Common myeloid progenitor, CD34-positive (primary cell): ENCODE measurements at regions not wholly inside any gene's neighbourhood (a gene's known extent, or its start where the extent isn't known, plus 50 kb on each side); places are given as distances from the start of the nearest gene placed in this dataset.

Experiments used
- CTCF ChIA-PET: fragments of 350-600 bp; sonication (Branson Sonifier 250); formaldehyde crosslinking; loops from one replicate; lab custom pipeline; 2021; ENCODE audit warnings: antibody characterized with exemption; lab: Charles Lee
- POLR2A ChIA-PET: fragments of 350-600 bp; sonication (Branson Sonifier 250); formaldehyde crosslinking; loops from one replicate; lab custom pipeline; 2021; ENCODE audit warnings: antibody characterized with exemption; lab: Charles Lee
- DNase-seq, 3 donors: peaks; one replicate each; pipeline versions ENCODE4 v3.0.0 to v3.0.0-alpha.2; 2013
- H3K27ac ChIP-seq, 2 experiments: 1 replicate in 1 of 2; 2 replicates in 1 of 2; pipeline ENCODE4 v1.7.0; 2013; ENCODE audit warnings: inconsistent platforms in 2 of 2, low read length in 2 of 2, mild to moderate bottlenecking in 2 of 2, low read depth in 1 of 2, moderate library complexity in 1 of 2; ENCODE audit not compliant: severe bottlenecking in 2 of 2, insufficient read depth in 1 of 2, poor library complexity in 1 of 2
- H3K27me3 ChIP-seq, 5 experiments: replicated peaks in 2 of 5; 1 replicate in 3 of 5; 2 replicates in 2 of 5; pipeline versions ENCODE4 v1.6.1 to v1.7.0; 2013; ENCODE audit warnings: low read length in 4 of 5, mild to moderate bottlenecking in 2 of 5, moderate library complexity in 2 of 5, inconsistent platforms in 1 of 5; ENCODE audit not compliant: insufficient read depth in 5 of 5, control insufficient read depth in 4 of 5
- H3K36me3 ChIP-seq, 4 experiments: 1 replicate in 2 of 4; 2 replicates in 2 of 4; pipeline versions ENCODE4 v1.6.1 to v1.7.0; 2013; ENCODE audit warnings: low read length in 3 of 4, control low read depth in 1 of 4, mild to moderate bottlenecking in 1 of 4; ENCODE audit not compliant: control insufficient read depth in 4 of 4, insufficient read depth in 4 of 4
- H3K4me1 ChIP-seq, 4 experiments: 1 replicate in 3 of 4; 2 replicates in 1 of 4; pipeline versions ENCODE4 v1.6.1 to v1.7.1; 2013; ENCODE audit warnings: low read length in 3 of 4, mild to moderate bottlenecking in 3 of 4, control low read depth in 1 of 4, inconsistent platforms in 1 of 4, moderate library complexity in 1 of 4; ENCODE audit not compliant: control insufficient read depth in 4 of 4, insufficient read depth in 4 of 4; ENCODE audit errors: control extremely low read depth in 1 of 4
- H3K4me3 ChIP-seq, 7 experiments: 1 replicate in 4 of 7; 2 replicates in 3 of 7; pipeline versions ENCODE4 v1.5.1 to v1.7.0; 2013; ENCODE audit warnings: mild to moderate bottlenecking in 7 of 7, low read length in 6 of 7, moderate library complexity in 6 of 7, inconsistent platforms in 2 of 7, low read depth in 2 of 7, control low read depth in 1 of 7; ENCODE audit not compliant: insufficient read depth in 4 of 7, control insufficient read depth in 1 of 7; ENCODE audit errors: extremely low read depth in 1 of 7
- H3K9me3 ChIP-seq, 5 experiments: 1 replicate in 4 of 5; 2 replicates in 1 of 5; pipeline versions ENCODE4 v1.6.1 to v1.7.1; 2013; ENCODE audit warnings: low read length in 4 of 5, mild to moderate bottlenecking in 2 of 5, inconsistent platforms in 1 of 5, low read depth in 1 of 5, moderate library complexity in 1 of 5; ENCODE audit not compliant: control insufficient read depth in 4 of 5, insufficient read depth in 2 of 5; ENCODE audit errors: control extremely low read depth in 1 of 5
- WGBS: methylation state at CpG from one replicate; pipeline ENCODE4 v1.1.5; 2013; ENCODE audit not compliant: insufficient coverage; 5-methylcytosine and 5-hydroxymethylcytosine counted together

DNA sequence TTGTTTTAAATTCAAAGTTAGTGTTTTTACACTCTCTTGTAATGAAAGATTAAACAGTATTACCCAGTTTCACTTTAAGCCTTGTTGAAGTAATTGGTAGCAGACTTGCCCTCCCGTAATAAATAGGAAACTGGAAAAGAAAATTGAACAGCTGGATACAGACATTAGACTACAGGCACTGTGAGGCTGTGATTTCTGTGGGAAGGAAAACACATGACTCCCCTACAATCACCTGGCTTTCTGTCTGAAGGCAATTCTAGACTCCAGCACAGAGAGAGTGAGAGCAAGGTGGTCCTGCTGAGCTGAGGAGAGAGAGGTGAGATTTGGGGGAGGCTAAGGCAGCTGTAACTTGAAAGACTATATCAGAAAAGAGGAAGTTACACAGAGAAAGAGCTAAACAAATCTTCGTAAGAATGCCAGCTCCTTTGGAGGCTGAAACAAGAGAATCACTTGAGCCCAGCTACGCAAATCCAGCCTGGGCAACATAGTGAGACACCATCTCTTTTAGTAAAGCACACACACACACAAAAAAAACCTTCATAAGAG lies 57.8 kb upstream of the CDYL2 start:
- peak; percentile 7 to 70 (median 63) for DNase-seq
- H3K36me3 ChIP-seq: no peaks in the 10 kb centered on the region
- no CpG with 5 or more reads among the region's 3 CpGs for WGBS
- POLR2A ChIA-PET: no interaction called here
- CTCF ChIA-PET: interaction anchor here (0.9 to 1.0 kb wide), 2 partner anchors 10 to 44 kb away, joined by 3 to 5 read pairs; no protein-coding TSS in a partner anchor
- H3K9me3 ChIP-seq: peaks cover 0 to 6% (median 0%) of the 10 kb centered on the region in 5 experiments
- peaks cover 0 to 3% (median 0%) of the 10 kb centered on the region in 4 experiments for H3K4me1 ChIP-seq
- H3K27ac ChIP-seq: no peak overlapping the region
- peaks cover 0 to 2% (median 0%) of the 10 kb centered on the region in 5 experiments for H3K27me3 ChIP-seq
- H3K4me3 ChIP-seq: peak overlapping the region in 2 of 7 experiments; percentile 42 to 55
